Hepatocyte (in vitro differentiated cells): ENCODE measurements at regions not wholly inside any gene's neighbourhood (a gene's known extent, or its start where the extent isn't known, plus 50 kb on each side); places are given as distances from the start of the nearest gene placed in this dataset.

Experiments used
- DNase-seq: peaks from one replicate; pipeline ENCODE4 v3.0.0-alpha.2; 2016; ENCODE audit warnings: low spot score
- H2AFZ ChIP-seq: fragments of 200-600 bp; sonication (generic); 2 replicates; pipeline ENCODE4 v1.6.0; 2016; ENCODE audit warnings: antibody characterized with exemption, mild to moderate bottlenecking
- H3K27ac ChIP-seq: fragments of 200-600 bp; sonication (generic); 2 replicates; pipeline ENCODE4 v1.5.1; 2016; ENCODE audit warnings: mild to moderate bottlenecking
- H3K27me3 ChIP-seq: fragments of 200-600 bp; sonication (generic); 2 replicates; pipeline ENCODE4 v1.6.1; 2016
- H3K36me3 ChIP-seq: fragments of 200-600 bp; sonication (generic); replicated peaks from 2 replicates; pipeline ENCODE4 v1.5.1; 2016; ENCODE audit warnings: low read depth; ENCODE audit not compliant: insufficient read depth
- H3K4me1 ChIP-seq: fragments of 200-600 bp; sonication (generic); 2 replicates; pipeline ENCODE4 v1.5.1; 2016; ENCODE audit warnings: mild to moderate bottlenecking, moderate library complexity; ENCODE audit not compliant: insufficient read depth
- H3K4me2 ChIP-seq: fragments of 200-600 bp; sonication (generic); 2 replicates; pipeline ENCODE4 v1.6.0; 2016
- H3K4me3 ChIP-seq: fragments of 200-600 bp; sonication (generic); 2 replicates; pipeline ENCODE4 v1.5.1; 2016; ENCODE audit warnings: mild to moderate bottlenecking
- H3K79me2 ChIP-seq: fragments of 200-600 bp; sonication (generic); 2 replicates; pipeline ENCODE4 v1.6.0; 2017; ENCODE audit warnings: mild to moderate bottlenecking
- H3K9me2 ChIP-seq: fragments of 200-600 bp; sonication (generic); replicated peaks from 2 replicates; pipeline ENCODE4 v1.6.0; 2017; ENCODE audit warnings: mild to moderate bottlenecking; ENCODE audit not compliant: insufficient read depth
- H3K9me3 ChIP-seq: fragments of 200-600 bp; sonication (generic); 2 replicates; pipeline ENCODE4 v1.5.1; 2016; ENCODE audit warnings: low read depth, mild to moderate bottlenecking
- H4K20me1 ChIP-seq: fragments of 200-600 bp; sonication (generic); 2 replicates; pipeline ENCODE4 v1.6.0; 2016; ENCODE audit warnings: mild to moderate bottlenecking; ENCODE audit not compliant: insufficient read depth, poor library complexity, severe bottlenecking
- CTCF ChIP-seq: fragments of 200-600 bp; sonication (generic); IDR thresholded peaks from 2 replicates; pipeline ENCODE4 v1.5.1; 2016; ENCODE audit warnings: antibody characterized with exemption, mild to moderate bottlenecking; ENCODE audit not compliant: poor library complexity
- EZH2 ChIP-seq: fragments of 200-600 bp; sonication (generic); IDR thresholded peaks from 2 replicates; pipeline ENCODE4 v1.6.1; 2016; ENCODE audit warnings: antibody characterized with exemption, mild to moderate bottlenecking, borderline replicate concordance
- EZH2phosphoT487 ChIP-seq: fragments of 200-600 bp; sonication (generic); IDR thresholded peaks from one replicate; pipeline ENCODE4 v1.6.1; 2018; ENCODE audit warnings: antibody characterized with exemption, mild to moderate bottlenecking, low read depth, moderate library complexity; ENCODE audit not compliant: unreplicated experiment, severe bottlenecking
- WGBS: methylation state at CpG from one replicate; pipeline ENCODE4 v1.1.6; 2016; ENCODE audit warnings: low lambda C conversion rate; ENCODE audit errors: missing lambda C conversion rate; 5-methylcytosine and 5-hydroxymethylcytosine counted together

- H3K27me3 ChIP-seq: no peaks in the 10 kb centered on the region
- DNase-seq: no peak
- H4K20me1 ChIP-seq: no peaks in the 10 kb centered on the region
- H3K4me2 ChIP-seq: no peak overlapping the region
- TF ChIP-seq EZH2 (no peak), EZH2phosphoT487 (no peak), CTCF (no peak)
- no peaks in the 10 kb centered on the region for H3K9me3 ChIP-seq
- H3K9me2 ChIP-seq: no peaks in the 10 kb centered on the region
- H3K79me2 ChIP-seq: no peaks in the 10 kb centered on the region
- H3K27ac ChIP-seq: no peak overlapping the region
- 86% methylated on average over 4 of the region's 4 CpGs for WGBS
- no peak overlapping the region for H3K4me3 ChIP-seq
- H2AFZ ChIP-seq: no peak overlapping the region
- H3K36me3 ChIP-seq: no peaks in the 10 kb centered on the region
- H3K4me1 ChIP-seq: no peaks in the 10 kb centered on the region
Measured at GRCh38 chr5:28831042-28831441, 1792.7 kb upstream of the CDH9 start.

- Histone ChIP-seq H3K9me3 (no peaks in the 10 kb centered on the region), H3K27ac (no peak overlapping the region), H3K36me3 (no peaks in the 10 kb centered on the region), H3K9me2 (no peaks in the 10 kb centered on the region), H4K20me1 (no peaks in the 10 kb centered on the region), H3K4me1 (no peaks in the 10 kb centered on the region), H2AFZ (no peak overlapping the region), H3K27me3 (no peaks in the 10 kb centered on the region), H3K4me3 (no peak overlapping the region), H3K79me2 (no peaks in the 10 kb centered on the region), H3K4me2 (no peak overlapping the region)
- DNase-seq: no peak
- TF ChIP-seq EZH2phosphoT487 (no peak), CTCF (no peak), EZH2 (no peak)
- 100% methylated on average over 1 of the region's 1 CpG for WGBS
Measured at GRCh38 chr5:28823231-28823630, 1784.8 kb upstream of the CDH9 start.

- no peak for DNase-seq
- Histone ChIP-seq H3K27ac (no peak overlapping the region), H3K4me2 (no peak overlapping the region), H3K36me3 (no peaks in the 10 kb centered on the region), H3K9me2 (no peaks in the 10 kb centered on the region), H3K9me3 (no peaks in the 10 kb centered on the region), H3K4me1 (no peaks in the 10 kb centered on the region), H3K27me3 (no peaks in the 10 kb centered on the region), H4K20me1 (no peaks in the 10 kb centered on the region), H3K79me2 (no peaks in the 10 kb centered on the region), H3K4me3 (no peak overlapping the region), H2AFZ (no peak overlapping the region)
- WGBS: 66% methylated on average over 2 of the region's 2 CpGs
- TF ChIP-seq CTCF: no peak
- no peak for TF ChIP-seq EZH2phosphoT487
- no peak for TF ChIP-seq EZH2
Measured at GRCh38 chr5:28822071-28822470, 1783.7 kb upstream of the CDH9 start.

- H4K20me1 ChIP-seq: no peaks in the 10 kb centered on the region
- no peaks in the 10 kb centered on the region for H3K79me2 ChIP-seq
- H3K4me3 ChIP-seq: no peak overlapping the region
- no peaks in the 10 kb centered on the region for H3K9me3 ChIP-seq
- TF ChIP-seq CTCF (no peak), EZH2phosphoT487 (no peak), EZH2 (no peak)
- WGBS: 90% methylated on average over 4 of the region's 4 CpGs
- no peaks in the 10 kb centered on the region for H3K9me2 ChIP-seq
- no peak overlapping the region for H2AFZ ChIP-seq
- no peaks in the 10 kb centered on the region for H3K36me3 ChIP-seq
- H3K4me1 ChIP-seq: no peaks in the 10 kb centered on the region
- no peak overlapping the region for H3K27ac ChIP-seq
- DNase-seq: no peak
- no peaks in the 10 kb centered on the region for H3K27me3 ChIP-seq
- no peak overlapping the region for H3K4me2 ChIP-seq
Measured at GRCh38 chr5:28810751-28811136, 1772.4 kb upstream of the CDH9 start.
